GM12865 (cell line): ENCODE measurements at regions not wholly inside any gene's neighbourhood (a gene's known extent, or its start where the extent isn't known, plus 50 kb on each side); places are given as distances from the start of the nearest gene placed in this dataset.

Experiments
- DNase-seq: peaks from one replicate; pipeline ENCODE4 v3.0.0; 2010; ENCODE audit warnings: low read depth
- H3K4me3 ChIP-seq: 2 replicates; pipeline ENCODE4 v1.5.1; 2011; ENCODE audit warnings: mild to moderate bottlenecking, low read depth, low read length, control low read depth
- CTCF ChIP-seq: IDR thresholded peaks from 2 replicates; pipeline ENCODE4 v1.5.1; 2011; ENCODE audit warnings: low read length, control low read depth, low read depth, inconsistent platforms; ENCODE audit not compliant: insufficient read depth; ENCODE audit errors: missing control alignments

- DNase-seq = no peak
- no peak for TF ChIP-seq CTCF
- H3K4me3 ChIP-seq = no peak overlapping the region
Observed at GRCh38 chr12:127570793-127571360, 696.1 kb upstream of the TMEM132C start.

GRCh38 chr12:127571578-127571977, 695.4 kb upstream of the TMEM132C start:
- no peak for TF ChIP-seq CTCF
- DNase-seq = no peak
- no peak overlapping the region for H3K4me3 ChIP-seq

GRCh38 chr12:127579446-127579845, 687.5 kb upstream of the TMEM132C start:
- no peak for DNase-seq
- H3K4me3 ChIP-seq = no peak overlapping the region
- no peak for TF ChIP-seq CTCF

GRCh38 chr12:127582074-127582473, 684.9 kb upstream of the TMEM132C start:
- no peak for TF ChIP-seq CTCF
- no peak overlapping the region for H3K4me3 ChIP-seq
- no peak for DNase-seq

- DNase-seq = no peak
- no peak overlapping the region for H3K4me3 ChIP-seq
- no peak for TF ChIP-seq CTCF
Observed at GRCh38 chr12:127583041-127583440, 683.9 kb upstream of the TMEM132C start.

GRCh38 chr12:127588249-127588648, 678.7 kb upstream of the TMEM132C start:
- TF ChIP-seq CTCF = no peak
- no peak overlapping the region for H3K4me3 ChIP-seq
- DNase-seq = no peak

- H3K4me3 ChIP-seq = no peak overlapping the region
- no peak for TF ChIP-seq CTCF
- no peak for DNase-seq
Observed at GRCh38 chr12:127589541-127589940, 677.4 kb upstream of the TMEM132C start.
